H1 (cell line): ENCODE measurements at regions not wholly inside any gene's neighbourhood (a gene's known extent, or its start where the extent isn't known, plus 50 kb on each side); places are given as distances from the start of the nearest gene placed in this dataset.

Experiments
- CTCF ChIA-PET: fragments of 300-600 bp; sonication (Branson Sonifier 250); formaldehyde crosslinking; loops from one replicate; lab custom pipeline; 2021; ENCODE audit not compliant: partially characterized antibody; lab: Charles Lee
- POLR2A ChIA-PET: fragments of 300-600 bp; sonication (Branson Sonifier 250); formaldehyde crosslinking; loops from one replicate; lab custom pipeline; 2021; ENCODE audit warnings: inconsistent platforms; ENCODE audit not compliant: partially characterized antibody; lab: Charles Lee
- DNase-seq, 2 experiments: peaks; one replicate each; pipeline versions ENCODE4 v3.0.0 to v3.0.0-alpha.2; 2010 to 2022; ENCODE audit warnings: low spot score in 2 of 2, low read depth in 1 of 2, mixed read lengths in 1 of 2
- FAIRE-seq: peaks from 2 replicates; lab custom pipeline; 2011; peaks lifted over from hg19 to GRCh38; lab: Jason Lieb, UNC
- H2AFZ ChIP-seq: 2 replicates; pipeline ENCODE4 v1.8.1; 2012; ENCODE audit warnings: low read length, inconsistent platforms
- H2AK5ac ChIP-seq: 2 replicates; pipeline ENCODE4 v1.6.1; 2013; ENCODE audit warnings: low read depth, low read length
- H2BK120ac ChIP-seq: replicated peaks from 2 replicates; pipeline ENCODE3; 2013; ENCODE audit warnings: low read depth, low read length, inconsistent platforms
- H2BK12ac ChIP-seq: 2 replicates; pipeline ENCODE4 v1.6.1; 2013; ENCODE audit warnings: low read depth, low read length
- H2BK15ac ChIP-seq: 2 replicates; pipeline ENCODE4 v1.6.1; 2013; ENCODE audit warnings: low read length
- H2BK20ac ChIP-seq: 2 replicates; pipeline ENCODE4 v1.6.1; 2013; ENCODE audit warnings: low read length
- H2BK5ac ChIP-seq: 2 replicates; pipeline ENCODE4 v1.6.1; 2013; ENCODE audit warnings: low read depth, low read length
- H3K14ac ChIP-seq: 2 replicates; pipeline ENCODE4 v1.6.1; 2013; ENCODE audit warnings: inconsistent platforms; ENCODE audit not compliant: insufficient read length
- H3K18ac ChIP-seq: 2 replicates; pipeline ENCODE4 v1.6.1; 2013; ENCODE audit warnings: low read length; ENCODE audit errors: extremely low read depth
- H3K23ac ChIP-seq: 2 replicates; pipeline ENCODE4 v1.6.1; 2013; ENCODE audit warnings: inconsistent platforms; ENCODE audit not compliant: insufficient read length
- H3K23me2 ChIP-seq: 2 replicates; pipeline ENCODE4 v1.6.1; 2013; ENCODE audit warnings: low read depth, low read length
- H3K27ac ChIP-seq: 2 replicates; pipeline ENCODE4 v1.6.1; 2011; ENCODE audit warnings: low read depth, low read length, inconsistent platforms
- H3K27me3 ChIP-seq, 4 experiments: replicated peaks in 1 of 4; 1 replicate in 1 of 4; 2 replicates in 3 of 4; pipeline versions ENCODE4 v1.6.1 to v1.8.1; 2011 to 2013; ENCODE audit warnings: low read length in 3 of 4, mild to moderate bottlenecking in 3 of 4, inconsistent platforms in 2 of 4, mixed read lengths in 2 of 4, moderate library complexity in 1 of 4; ENCODE audit not compliant: control insufficient read depth in 3 of 4, insufficient read depth in 3 of 4; ENCODE audit errors: extremely low read depth in 1 of 4
- H3K36me3 ChIP-seq, 4 experiments: 2 replicates each; pipeline versions ENCODE4 v1.6.1 to v1.8.1; 2011 to 2013; ENCODE audit warnings: mild to moderate bottlenecking in 4 of 4, low read length in 3 of 4, moderate library complexity in 2 of 4, control low read depth in 1 of 4, inconsistent platforms in 1 of 4; ENCODE audit not compliant: insufficient read depth in 4 of 4, control insufficient read depth in 2 of 4
- H3K4ac ChIP-seq: replicated peaks from 2 replicates; pipeline ENCODE3; 2013; ENCODE audit warnings: low read length, low read depth, mixed read lengths, inconsistent platforms; ENCODE audit not compliant: insufficient read length
- H3K4me1 ChIP-seq, 4 experiments: replicated peaks in 1 of 4; 1 replicate in 1 of 4; 2 replicates in 3 of 4; pipeline versions ENCODE4 v1.6.1 to v1.8.1; 2011 to 2013; ENCODE audit warnings: low read length in 3 of 4, inconsistent platforms in 2 of 4, mixed read lengths in 1 of 4; ENCODE audit not compliant: insufficient read depth in 4 of 4, control insufficient read depth in 3 of 4
- H3K4me2 ChIP-seq, 2 experiments: 2 replicates each; pipeline versions ENCODE4 v1.6.1 to v1.8.1; 2011 to 2013; ENCODE audit warnings: low read depth in 2 of 2, low read length in 2 of 2, control low read depth in 1 of 2, inconsistent platforms in 1 of 2, mild to moderate bottlenecking in 1 of 2; ENCODE audit not compliant: insufficient read depth in 1 of 2
- H3K4me3 ChIP-seq, 4 experiments: fragments of 200-600, 300-600 bp in 1 of 4; sonication (generic), shearing (Covaris generic), sonication (Bioruptor Twin) in 1 of 4; 2 replicates each; pipeline versions ENCODE4 v1.5.1 to v1.8.1; 2011 to 2016; ENCODE audit warnings: low read length in 4 of 4, low read depth in 3 of 4, control low read depth in 2 of 4, inconsistent platforms in 2 of 4, mild to moderate bottlenecking in 2 of 4, mixed read lengths in 1 of 4, moderate library complexity in 1 of 4; ENCODE audit not compliant: insufficient read depth in 2 of 4; ENCODE audit errors: extremely low read depth in 1 of 4
- H3K56ac ChIP-seq: replicated peaks from 2 replicates; pipeline ENCODE3; 2013; ENCODE audit warnings: low read depth, mild to moderate bottlenecking, mixed read lengths, low read length, inconsistent platforms; ENCODE audit not compliant: insufficient read length
- H3K79me1 ChIP-seq: 2 replicates; pipeline ENCODE4 v1.6.1; 2013; ENCODE audit warnings: low read depth, low read length, control low read depth
- H3K79me2 ChIP-seq, 2 experiments: 2 replicates each; pipeline versions ENCODE4 v1.6.1 to v1.8.1; 2012 to 2013; ENCODE audit warnings: low read length in 2 of 2, mild to moderate bottlenecking in 2 of 2, inconsistent platforms in 1 of 2; ENCODE audit not compliant: insufficient read depth in 2 of 2, control insufficient read depth in 1 of 2
- H3K9ac ChIP-seq, 4 experiments: replicated peaks in 1 of 4; 1 replicate in 1 of 4; 2 replicates in 3 of 4; pipeline versions ENCODE4 v1.6.1 to v1.8.1; 2011 to 2013; ENCODE audit warnings: low read depth in 3 of 4, low read length in 3 of 4, control low read depth in 2 of 4, mild to moderate bottlenecking in 2 of 4, moderate library complexity in 2 of 4, inconsistent platforms in 1 of 4; ENCODE audit errors: extremely low read depth in 1 of 4
- H3K9me3 ChIP-seq, 2 experiments: 2 replicates each; pipeline versions ENCODE4 v1.6.1 to v1.8.1; 2012 to 2013; ENCODE audit warnings: mild to moderate bottlenecking in 2 of 2, moderate library complexity in 2 of 2, control low read depth in 1 of 2, inconsistent platforms in 1 of 2, low read depth in 1 of 2, low read length in 1 of 2, mixed read lengths in 1 of 2; ENCODE audit not compliant: insufficient read depth in 2 of 2
- H4K20me1 ChIP-seq, 2 experiments: replicated peaks in 1 of 2; 2 replicates each; pipeline versions ENCODE3 to v1.8.1; 2011 to 2013; ENCODE audit warnings: inconsistent platforms in 2 of 2, low read length in 2 of 2, mild to moderate bottlenecking in 1 of 2; ENCODE audit not compliant: insufficient read depth in 2 of 2, control insufficient read depth in 1 of 2
- H4K5ac ChIP-seq: 2 replicates; pipeline ENCODE4 v1.6.1; 2013; ENCODE audit warnings: low read length, low read depth, mixed read lengths, inconsistent platforms; ENCODE audit not compliant: insufficient read length
- H4K8ac ChIP-seq: 2 replicates; pipeline ENCODE4 v1.8.0; 2013; ENCODE audit warnings: mild to moderate bottlenecking, moderate library complexity, low read length, inconsistent platforms; ENCODE audit not compliant: insufficient read depth; ENCODE audit errors: extremely low read depth
- H4K91ac ChIP-seq: replicated peaks from 2 replicates; pipeline ENCODE3; 2013; ENCODE audit warnings: low read length, mixed read lengths, inconsistent platforms; ENCODE audit not compliant: insufficient read length
- ASH2L ChIP-seq: fragments of 200-600, 300-600 bp; sonication (generic); IDR thresholded peaks from one replicate; pipeline ENCODE4 v1.7.1; 2017; ENCODE audit warnings: low read length
- E2F6 ChIP-seq: IDR thresholded peaks from 2 replicates; pipeline ENCODE4 v1.6.1; 2012; ENCODE audit warnings: inconsistent platforms
- GABPA ChIP-seq: IDR thresholded peaks from 2 replicates; pipeline ENCODE4 v1.6.1; 2011; ENCODE audit warnings: mild to moderate bottlenecking, low read length, moderate library complexity, borderline replicate concordance; ENCODE audit not compliant: insufficient read depth
- KDM1A ChIP-seq: fragments of 200-600, 300-600 bp; sonication (generic); IDR thresholded peaks from 2 replicates; pipeline ENCODE4 v1.7.1; 2016; ENCODE audit warnings: mild to moderate bottlenecking, low read length, borderline replicate concordance
- POLR2A ChIP-seq, 2 experiments: IDR thresholded peaks; 1 replicate in 1 of 2; 2 replicates in 1 of 2; pipeline ENCODE4 v1.6.1; 2011; ENCODE audit warnings: low read depth in 2 of 2, low read length in 2 of 2, mild to moderate bottlenecking in 2 of 2; ENCODE audit errors: control extremely low read depth in 1 of 2
- RNF2 ChIP-seq: fragments of 200-900, 300-1000 bp; sonication (generic); IDR thresholded peaks from 2 replicates; pipeline ENCODE4 v1.7.1; 2016; ENCODE audit warnings: borderline replicate concordance, low read depth, mild to moderate bottlenecking, antibody characterized with exemption, low read length; ENCODE audit not compliant: poor library complexity, severe bottlenecking; ENCODE audit errors: missing control alignments
- WGBS, 2 experiments: shearing (Covaris generic) in 1 of 2; methylation state at CpG; one replicate each; pipeline versions ENCODE4 v1.1.6 to v1.1.7; 2013 to 2015; ENCODE audit warnings: low lambda C conversion rate in 2 of 2, mixed read lengths in 2 of 2, inconsistent platforms in 1 of 2, low coverage in 1 of 2, missing lambda C conversion rate in 1 of 2; ENCODE audit not compliant: insufficient replicate concordance in 2 of 2, insufficient coverage in 1 of 2, insufficient read length in 1 of 2; ENCODE audit errors: extremely low coverage in 1 of 2, missing lambda C conversion rate in 1 of 2; 5-methylcytosine and 5-hydroxymethylcytosine counted together

GRCh38 chr3:10667901-10668476, 148.0 kb upstream of the SLC6A11 start:
- CTCF ChIA-PET = interaction anchor here (0.7 to 0.9 kb wide), 3 partner anchors 20 to 165 kb away, joined by 3 to 4 read pairs (median 3); no protein-coding TSS in a partner anchor
- no peak overlapping the region for H4K5ac ChIP-seq

More at GRCh38 chr3:10667901-10668476, 148.0 kb upstream of the SLC6A11 start:
- Histone ChIP-seq H3K18ac (no peak overlapping the region), H3K79me2 (no peaks in the 10 kb centered on the region), H2BK20ac (no peak overlapping the region), H3K9me3 (no peaks in the 10 kb centered on the region), H3K4me3 (no peak overlapping the region), H3K27me3 (no peaks in the 10 kb centered on the region; a peak in 1 of 7 replicates), H3K23me2 (no peaks in the 10 kb centered on the region; the same call in 1 of the 2 replicates), H2AK5ac (no peak overlapping the region), H2BK5ac (no peak overlapping the region), H3K36me3 (no peaks in the 10 kb centered on the region), H2AFZ (0 out of 2 replicates have a peak overlapping the region, but pooled peaks have one; percentile 13), H3K56ac (no peak overlapping the region), H4K20me1 (no peaks in the 10 kb centered on the region), H2BK15ac (0 out of 2 replicates have a peak overlapping the region, but pooled peaks have one; percentile 18), H2BK12ac (no peak overlapping the region), H4K8ac (no peak overlapping the region), H3K23ac (no peak overlapping the region), H3K27ac (no peak overlapping the region), H3K14ac (no peak overlapping the region), H3K4me1 (peaks cover 0 to 2% (median 1%) of the 10 kb centered on the region in 4 experiments; a peak in 3 of 7 replicates), H3K9ac (no peak overlapping the region), H3K4me2 (no peak overlapping the region), H4K91ac (no peak overlapping the region), H2BK120ac (no peak overlapping the region), H3K4ac (no peak overlapping the region), H3K79me1 (no peaks in the 10 kb centered on the region)
- TF ChIP-seq ASH2L = no peak
- no peak for TF ChIP-seq POLR2A (IDR thresholded peaks at IDR 0.05; ENCODE audit: control extremely low read depth in 1 of 2, low read depth in 2 of 2, low read length in 2 of 2)
- TF ChIP-seq KDM1A = peak; percentile 91; the same call in 1 of the 2 replicates
- TF ChIP-seq E2F6 = no peak
- no peak for TF ChIP-seq GABPA
- no peak for TF ChIP-seq RNF2
- 81% methylated on average over 12 of the region's 14 CpGs; no CpG with 5 or more reads in 1 of the 2 experiments for whole genome bisulfite sequencing, 2 experiments
- FAIRE-seq (no peak), DNase-seq (no peak)
- POLR2A ChIA-PET = no interaction called here
